NCI-H748 (cell line): ENCODE measurements at regions not wholly inside any gene's neighbourhood (a gene's known extent, or its start where the extent isn't known, plus 50 kb on each side); places are given as distances from the start of the nearest gene placed in this dataset.

Source experiments
- DNase-seq: peaks from one replicate; lab custom pipeline; 2025; ENCODE audit not compliant: unreplicated experiment; lab: John Stamatoyannopoulos, UW

- DNase-seq, result no peak
Observed at GRCh38 chr6:150651808-150652470, 52.3 kb downstream of the PLEKHG1 start.

- DNase-seq, result no peak
Observed at GRCh38 chr6:150652848-150653613, 53.3 kb downstream of the PLEKHG1 start.

GRCh38 chr6:150654608-150655007 is 54.9 kb downstream of the PLEKHG1 start:
- DNase-seq, result no peak

GRCh38 chr6:150656156-150656555 is 56.5 kb downstream of the PLEKHG1 start:
- no peak for DNase-seq

- DNase-seq, result no peak
Observed at GRCh38 chr6:150658421-150658820, 58.7 kb downstream of the PLEKHG1 start.

- DNase-seq, result peak; percentile 12
Observed at GRCh38 chr6:150659046-150659763, 59.5 kb downstream of the PLEKHG1 start.

- no peak for DNase-seq
Observed at GRCh38 chr6:150661216-150662007, 61.7 kb downstream of the PLEKHG1 start.

GRCh38 chr6:150662814-150663213 is 63.1 kb downstream of the PLEKHG1 start:
- DNase-seq, result no peak

- no peak for DNase-seq
Observed at GRCh38 chr6:150664091-150664490, 64.4 kb downstream of the PLEKHG1 start.

- no peak for DNase-seq
Observed at GRCh38 chr6:150666071-150666470, 66.4 kb downstream of the PLEKHG1 start.

- DNase-seq, result no peak
Observed at GRCh38 chr6:150667359-150667758, 67.7 kb downstream of the PLEKHG1 start.

GRCh38 chr6:150667977-150668716 is 68.5 kb downstream of the PLEKHG1 start:
- DNase-seq, result peak; percentile 75

GRCh38 chr6:150668900-150669302 is 69.2 kb downstream of the PLEKHG1 start:
- no peak for DNase-seq

GRCh38 chr6:150670311-150670710 is 70.6 kb downstream of the PLEKHG1 start:
- no peak for DNase-seq

GRCh38 chr6:150672800-150673199 is 73.1 kb downstream of the PLEKHG1 start:
- peak; percentile 22 for DNase-seq

GRCh38 chr6:150673720-150674346 is 74.1 kb downstream of the PLEKHG1 start:
- no peak for DNase-seq

GRCh38 chr6:150676344-150676743 is 76.7 kb downstream of the PLEKHG1 start:
- no peak for DNase-seq

GRCh38 chr6:150676772-150677171 is 77.1 kb downstream of the PLEKHG1 start:
- no peak for DNase-seq

- DNase-seq, result no peak
Observed at GRCh38 chr6:150680510-150680909, 80.8 kb downstream of the PLEKHG1 start.
